H1 (cell line): ENCODE measurements at regions not wholly inside any gene's neighbourhood (a gene's known extent, or its start where the extent isn't known, plus 50 kb on each side); places are given as distances from the start of the nearest gene placed in this dataset.

Source experiments
- ATF3 ChIP-seq: IDR thresholded peaks from 2 replicates; pipeline ENCODE4 v1.6.1; 2011; ENCODE audit warnings: low read depth, mild to moderate bottlenecking, low read length; ENCODE audit not compliant: insufficient read depth
- BACH1 ChIP-seq: IDR thresholded peaks from 2 replicates; pipeline ENCODE4 v1.6.1; 2012; ENCODE audit warnings: low read length, improper control_type of control experiment
- E2F6 ChIP-seq: IDR thresholded peaks from 2 replicates; pipeline ENCODE4 v1.6.1; 2012; ENCODE audit warnings: inconsistent platforms
- EGR1 ChIP-seq: IDR thresholded peaks from 2 replicates; pipeline ENCODE4 v1.6.1; 2011; ENCODE audit warnings: low read depth, low read length, borderline replicate concordance
- HDAC6 ChIP-seq: IDR thresholded peaks from one replicate; pipeline ENCODE4 v1.7.1; 2012; ENCODE audit warnings: low read depth, mild to moderate bottlenecking, inconsistent platforms, low read length, moderate library complexity
- MAFK ChIP-seq: IDR thresholded peaks from 2 replicates; pipeline ENCODE4 v1.6.1; 2012; ENCODE audit warnings: low read depth, mild to moderate bottlenecking, improper control_type of control experiment, low read length
- POLR2A ChIP-seq, 2 experiments: IDR thresholded peaks; 1 replicate in 1 of 2; 2 replicates in 1 of 2; pipeline ENCODE4 v1.6.1; 2011; ENCODE audit warnings: low read depth in 2 of 2, low read length in 2 of 2, mild to moderate bottlenecking in 2 of 2; ENCODE audit errors: control extremely low read depth in 1 of 2
- POLR2AphosphoS5 ChIP-seq: IDR thresholded peaks from 2 replicates; pipeline ENCODE4 v1.6.1; 2011; ENCODE audit warnings: low read depth, low read length
- TBP ChIP-seq: IDR thresholded peaks from 2 replicates; pipeline ENCODE4 v1.6.1; 2011; ENCODE audit warnings: low read depth, low read length, improper control_type of control experiment
- USF2 ChIP-seq: IDR thresholded peaks from 2 replicates; pipeline ENCODE4 v1.6.1; 2011; ENCODE audit warnings: low read length, improper control_type of control experiment

GRCh38 chr10:131519723-131520605 lies 208.4 kb upstream of the TCERG1L start (continued):
- TF ChIP-seq USF2 (no peak), TBP (no peak), E2F6 (no peak), ATF3 (no peak), BACH1 (no peak), MAFK (no peak), POLR2AphosphoS5 (no peak), POLR2A (IDR thresholded peaks at IDR 0.05; ENCODE audit: control extremely low read depth in 1 of 2, low read depth in 2 of 2, low read length in 2 of 2) (no peak), HDAC6 (no peak), EGR1 (no peak)
